Middle frontal gyrus (tissue), 1 donor: ENCODE measurements at regions not wholly inside any gene's neighbourhood (a gene's known extent, or its start where the extent isn't known, plus 50 kb on each side); places are given as distances from the start of the nearest gene placed in this dataset.
"Not testable (repeated sequence)": the region's sequence is repeated elsewhere in the genome, so short reads cannot be mapped to it uniquely, and the experiment has no call there.

Experiments
- DNase-seq: peaks from one replicate; pipeline ENCODE4 v3.0.0-alpha.2; 2015; ENCODE audit warnings: low spot score; ENCODE audit errors: extremely low spot score

DNA sequence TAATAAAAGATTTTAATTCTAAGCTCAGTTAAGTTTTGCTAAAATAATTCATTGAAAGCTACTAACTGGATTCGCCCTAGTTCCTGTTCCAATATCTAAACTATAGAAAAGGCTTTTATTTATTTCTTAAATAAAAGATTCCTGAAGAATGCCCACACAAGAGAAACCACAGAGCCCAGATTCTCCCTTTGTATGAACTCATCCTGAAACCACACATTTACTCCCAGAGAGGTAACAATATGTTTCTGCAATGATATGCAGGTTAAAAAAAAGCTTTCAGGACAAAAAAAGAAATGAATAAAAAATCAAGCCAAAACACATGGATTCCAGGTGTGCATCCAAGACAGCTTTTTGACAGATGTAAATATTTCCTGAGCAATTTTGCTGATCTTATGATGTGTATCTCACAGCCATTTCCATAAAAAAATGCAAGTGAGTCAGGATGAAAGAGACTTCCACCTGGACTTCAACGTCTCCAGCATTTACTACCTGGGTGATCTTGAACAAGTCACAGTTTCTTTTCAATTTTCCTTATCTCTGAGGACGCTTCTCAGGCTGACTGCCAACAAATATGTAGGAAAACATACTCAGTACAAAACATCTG lies 234.4 kb upstream of the FAT1 start:
- no peak for DNase-seq

DNA sequence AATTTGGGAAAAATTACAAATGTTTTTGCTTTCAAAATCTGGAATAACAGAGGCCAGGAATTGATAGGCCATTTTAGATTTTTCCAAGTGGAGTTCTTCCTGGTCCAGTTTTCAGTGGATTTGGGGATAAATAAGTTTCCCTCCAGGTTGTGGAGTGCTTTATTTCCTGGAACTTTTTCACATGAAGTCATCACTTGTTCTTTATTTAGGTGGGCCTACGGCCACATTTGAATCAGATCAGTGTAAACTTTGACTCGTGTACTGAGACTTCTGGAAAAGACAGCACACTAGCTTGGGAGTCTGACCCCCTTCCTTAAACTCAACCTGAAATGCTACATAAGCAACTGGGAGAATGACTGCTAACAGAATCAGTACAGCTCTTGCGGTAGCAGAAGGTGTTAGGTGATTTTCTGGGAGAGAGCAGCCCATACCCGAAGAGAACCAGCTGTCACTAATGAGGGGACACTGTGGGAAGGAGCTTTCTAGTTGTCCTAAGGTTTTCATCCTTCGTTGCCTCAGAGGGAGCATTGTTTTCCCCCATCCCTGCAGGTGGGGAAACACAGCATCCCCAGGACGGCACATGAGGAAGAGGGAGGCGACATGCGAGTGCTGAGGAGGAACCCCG lies 235.2 kb upstream of the FAT1 start:
- DNase-seq, result no peak

DNA sequence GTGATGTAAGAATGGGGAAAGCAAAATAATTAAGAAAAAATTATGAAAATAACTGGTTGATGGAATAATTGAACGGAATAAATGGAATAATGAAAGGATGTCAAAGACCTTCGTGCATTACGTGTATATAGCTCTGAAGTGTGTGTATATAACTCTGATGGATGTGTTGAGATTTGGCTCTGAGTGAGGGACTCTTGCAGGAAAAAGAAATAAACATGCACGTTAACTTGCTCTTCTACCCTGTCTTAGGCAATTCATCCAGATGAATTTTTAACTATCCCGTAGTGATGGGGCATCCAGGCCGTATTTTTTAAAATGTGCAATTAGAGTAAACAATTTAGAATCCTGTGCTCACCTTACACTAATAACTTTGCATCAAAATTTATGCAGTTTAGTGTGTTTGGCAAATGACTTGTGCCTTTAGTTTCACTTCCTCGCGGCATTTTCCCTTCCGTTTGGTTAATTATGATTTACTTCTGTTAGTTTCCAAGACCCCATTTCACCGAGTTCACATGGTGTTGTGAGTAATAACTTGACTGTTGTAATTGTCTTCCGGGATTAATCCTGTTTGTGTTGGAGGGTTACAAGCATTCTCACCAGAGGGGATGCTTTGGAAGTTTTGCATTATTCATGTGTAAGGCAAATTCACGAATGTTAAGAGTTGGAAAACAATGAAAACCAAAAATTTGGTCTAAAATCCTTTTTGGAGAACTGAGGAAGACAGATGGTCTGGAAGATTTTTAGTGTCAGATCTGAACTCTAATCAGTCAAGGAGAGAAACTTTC lies 256.5 kb upstream of the FAT1 start:
- DNase-seq, result no peak

DNA sequence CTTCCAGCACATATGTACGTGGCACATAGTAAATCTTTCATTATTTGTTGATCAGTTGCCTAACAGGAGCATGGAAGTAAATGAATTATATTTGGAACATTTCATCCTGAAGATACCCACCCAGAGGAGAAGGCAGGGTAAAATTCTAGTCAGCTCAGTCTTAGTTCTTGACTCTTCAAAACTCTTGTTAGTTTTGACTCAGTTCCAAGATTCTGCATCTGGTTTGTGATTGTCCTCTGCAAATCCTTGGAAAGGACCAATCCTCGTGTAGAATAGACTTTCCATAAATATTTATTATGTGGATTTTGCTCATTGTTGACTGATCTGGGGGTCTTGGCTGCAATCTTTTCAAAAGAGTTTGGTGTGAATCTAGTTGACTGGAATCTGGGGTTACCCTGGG lies 257.5 kb upstream of the FAT1 start:
- no peak for DNase-seq

DNA sequence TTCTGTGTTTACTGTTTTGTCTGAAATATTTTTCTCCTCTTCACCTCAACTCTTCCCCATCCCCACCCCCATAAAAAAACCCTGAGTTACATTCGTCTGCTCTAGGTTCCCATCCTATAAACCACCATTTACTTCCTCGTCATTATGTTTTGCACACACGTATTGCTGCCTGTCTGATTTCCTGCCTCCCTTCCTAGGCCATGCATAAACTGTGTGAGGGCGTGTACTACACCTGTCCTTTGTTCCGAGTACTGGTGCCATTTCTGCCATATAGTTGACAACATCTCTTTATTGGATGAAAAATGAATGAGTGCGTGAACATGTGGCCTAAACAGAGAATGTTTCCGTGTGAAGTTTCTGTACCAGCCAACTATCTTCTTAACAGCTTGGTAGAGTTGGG lies 258.5 kb upstream of the FAT1 start:
- DNase-seq, result no peak

DNA sequence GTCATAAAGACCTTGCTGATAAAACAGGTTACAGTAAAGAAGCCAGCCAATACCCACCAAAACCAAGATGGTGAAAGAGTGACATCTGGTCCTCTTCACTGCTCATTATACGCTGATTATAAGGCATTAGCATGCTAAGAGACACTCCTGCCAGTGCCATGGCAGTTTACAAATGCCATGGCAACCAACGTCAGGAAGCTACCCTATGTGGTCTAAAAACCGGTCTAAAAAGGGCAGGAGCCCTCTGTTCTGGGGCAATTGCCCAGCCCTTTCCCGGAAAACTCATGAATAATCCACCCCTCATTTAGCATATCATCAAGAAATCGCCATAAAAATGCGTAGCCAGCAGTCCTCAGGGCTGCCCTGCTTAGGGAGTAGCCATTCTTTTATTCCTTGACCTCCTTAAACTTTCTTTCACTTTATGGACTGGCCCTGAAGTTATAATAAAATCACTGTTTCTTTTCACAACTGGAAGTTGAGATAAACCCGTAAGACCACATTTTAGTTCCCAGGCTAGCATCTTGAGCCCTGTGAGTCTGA lies 260.5 kb upstream of the FAT1 start:
- no peak for DNase-seq

DNA sequence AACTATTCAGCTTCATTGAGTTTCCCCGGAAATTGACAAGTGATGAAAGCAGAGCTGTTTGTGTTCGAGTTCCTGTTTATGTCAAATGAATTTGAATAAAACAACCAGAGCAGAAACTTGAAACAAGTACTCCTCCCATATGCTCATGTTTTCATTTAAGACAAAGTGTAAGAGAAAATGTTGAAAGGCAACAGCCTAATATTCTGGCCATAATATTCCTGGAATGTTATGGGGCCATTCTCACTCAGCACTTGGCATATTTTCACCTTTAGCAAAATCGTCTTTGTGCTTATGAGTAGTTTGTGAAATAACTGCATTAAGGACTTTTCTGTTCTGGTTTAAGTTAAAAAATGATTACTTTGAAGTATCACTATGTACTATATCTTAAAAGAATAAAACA lies 276.0 kb upstream of the FAT1 start:
- DNase-seq, result no peak

DNA sequence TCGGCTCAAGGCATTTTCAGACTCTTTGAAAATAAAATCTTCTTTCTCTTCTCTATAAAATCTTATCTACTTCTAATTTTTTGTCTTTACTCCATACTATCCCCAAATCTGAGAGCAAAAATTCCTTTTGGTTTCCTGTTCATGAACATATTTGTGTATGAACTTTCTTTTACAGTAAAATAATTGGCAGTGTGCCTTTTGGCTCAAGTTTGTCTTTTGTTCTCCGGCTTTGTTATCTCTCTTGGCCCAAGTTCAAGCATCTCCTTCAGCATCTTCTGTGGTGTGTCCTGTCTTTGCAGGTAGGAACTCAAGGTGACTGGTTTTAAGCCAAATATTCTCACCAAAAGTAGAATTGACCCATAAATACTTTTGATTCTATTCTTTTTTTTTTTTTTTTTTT lies 276.6 kb upstream of the FAT1 start:
- no peak for DNase-seq

DNA sequence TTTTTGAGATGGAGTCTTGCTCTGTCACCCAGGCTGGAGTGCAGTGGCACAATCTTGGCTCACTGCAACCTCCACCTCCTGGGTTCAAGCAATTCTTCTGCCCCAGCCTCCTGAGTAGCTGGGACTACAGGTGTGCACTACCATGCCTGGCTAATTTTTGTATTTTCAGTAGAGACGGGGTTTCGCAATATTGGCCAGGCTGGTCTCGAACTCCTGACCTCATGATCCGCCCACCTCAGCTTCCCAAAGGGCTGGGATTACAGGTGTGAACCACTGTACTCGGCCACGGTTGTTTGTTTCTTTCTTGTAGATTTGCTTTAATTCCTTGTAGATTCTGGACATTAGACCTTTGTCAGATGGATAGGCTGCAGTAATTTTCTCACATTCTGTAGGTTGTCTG lies 278.5 kb upstream of the FAT1 start:
- DNase-seq, result not testable (repeated sequence)

DNA sequence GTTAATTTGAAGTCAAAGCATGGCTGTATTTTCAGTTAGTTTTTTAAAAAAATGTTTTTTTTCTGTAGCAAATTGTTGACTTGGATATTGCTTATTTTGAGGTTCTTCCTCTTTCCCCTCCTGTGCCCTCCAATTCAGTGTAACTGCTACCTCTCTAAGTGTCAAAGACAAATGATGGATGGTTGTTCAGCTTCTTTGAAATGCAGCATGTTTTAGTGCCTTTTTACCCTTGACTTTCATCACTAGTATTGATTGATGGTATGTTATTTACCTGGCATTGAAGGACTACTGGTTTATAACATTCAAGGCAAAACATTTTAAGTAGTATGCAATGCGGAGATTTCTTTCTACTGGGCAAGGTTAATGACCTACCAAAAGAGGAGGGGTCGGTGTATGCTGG lies 281.0 kb upstream of the FAT1 start:
- no peak for DNase-seq

DNA sequence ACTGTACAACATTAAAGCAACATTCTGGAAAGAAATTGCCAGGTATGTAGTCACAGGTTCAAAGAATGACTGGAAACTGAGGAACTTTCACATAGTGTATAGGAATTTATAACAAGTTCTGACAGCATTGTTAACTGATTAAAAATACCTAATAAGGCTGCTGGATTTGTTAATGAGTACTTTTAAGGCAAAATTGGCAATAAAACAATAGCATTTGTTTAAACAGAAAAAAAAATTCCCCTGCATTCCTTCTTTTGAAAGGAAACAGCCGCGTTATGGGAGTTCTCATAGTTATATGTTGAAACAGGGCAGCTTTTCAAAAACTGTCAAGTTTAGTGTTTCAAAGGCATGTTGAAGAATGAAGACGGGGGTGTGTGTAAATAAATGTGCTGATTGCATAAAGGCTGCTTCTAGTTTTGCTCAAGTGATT lies 282.5 kb upstream of the FAT1 start:
- no peak for DNase-seq

DNA sequence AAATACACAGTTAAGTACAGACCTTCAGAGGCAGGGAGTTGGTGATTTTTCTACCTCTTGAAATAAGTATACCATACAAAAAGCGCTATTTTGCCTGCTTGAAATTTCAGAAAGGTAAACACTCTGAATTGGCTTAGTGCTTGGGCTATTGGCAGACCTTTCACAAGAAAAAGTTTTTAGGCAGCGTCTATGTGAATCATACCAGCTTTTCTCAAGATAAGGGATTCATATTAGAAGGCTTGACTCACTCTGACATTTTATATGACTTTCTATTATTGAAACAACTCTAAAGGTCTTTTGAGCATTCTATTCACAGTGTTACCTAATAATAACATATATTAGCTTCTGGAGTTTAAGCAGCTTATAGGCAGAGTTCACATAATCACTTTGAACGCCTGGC lies 286.4 kb upstream of the FAT1 start:
- DNase-seq, result no peak

DNA sequence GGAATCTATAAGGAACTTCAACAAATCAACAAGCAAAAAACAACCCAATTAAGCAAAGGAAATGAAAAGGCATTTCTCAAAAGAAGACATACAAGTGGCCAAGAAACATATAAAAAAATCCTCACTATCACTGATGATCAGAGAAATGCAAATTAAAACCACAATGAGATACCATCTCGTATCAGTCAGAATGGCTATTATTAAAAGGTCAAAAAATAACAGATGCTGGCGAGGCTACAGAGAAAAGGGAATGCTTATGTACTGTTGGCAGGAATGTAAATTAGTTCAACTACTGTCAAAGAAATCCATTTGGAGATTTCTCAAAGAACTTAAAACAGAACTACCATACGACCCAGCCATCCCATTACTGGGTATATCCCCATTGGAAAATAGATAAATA lies 292.4 kb upstream of the FAT1 start:
- DNase-seq, result no peak

DNA sequence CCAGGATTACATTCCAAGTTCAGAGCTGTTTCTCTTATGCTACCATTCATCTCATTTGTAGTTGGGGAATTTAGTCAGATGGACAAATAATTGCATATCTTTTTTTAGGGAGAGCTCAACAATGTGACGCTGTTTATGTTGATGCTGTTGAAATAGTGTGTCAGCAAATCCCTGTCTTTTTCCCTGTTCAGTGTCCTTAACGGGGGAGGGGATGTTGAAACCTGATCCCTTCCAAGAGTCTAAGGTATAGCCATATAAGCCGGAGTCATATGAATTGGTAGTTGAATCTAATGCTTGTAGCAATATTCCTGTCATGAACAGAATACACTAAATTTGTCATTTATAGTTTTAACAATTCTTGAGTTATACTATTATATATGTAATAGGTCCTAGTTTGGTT lies 293.5 kb upstream of the FAT1 start:
- DNase-seq, result no peak

DNA sequence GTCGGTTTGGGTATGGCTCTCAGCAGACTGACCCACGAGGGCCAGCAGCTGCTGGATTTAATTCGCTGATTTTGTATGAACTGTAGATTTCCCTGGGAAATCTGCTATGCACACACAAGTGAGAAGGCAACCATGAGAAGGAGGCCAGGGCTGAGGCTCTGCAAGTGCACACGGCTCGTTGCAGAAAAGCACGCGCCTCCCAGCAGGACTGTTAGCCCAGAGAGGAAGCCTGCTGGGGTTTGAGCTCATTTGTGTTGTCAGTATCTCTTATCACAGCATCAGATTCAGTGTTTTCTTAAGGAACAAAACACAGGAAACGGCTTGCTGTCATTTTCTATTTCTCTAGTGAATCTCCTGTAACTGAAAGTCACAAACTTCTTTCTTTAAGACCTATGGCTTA lies 296.2 kb upstream of the FAT1 start:
- DNase-seq, result no peak

DNA sequence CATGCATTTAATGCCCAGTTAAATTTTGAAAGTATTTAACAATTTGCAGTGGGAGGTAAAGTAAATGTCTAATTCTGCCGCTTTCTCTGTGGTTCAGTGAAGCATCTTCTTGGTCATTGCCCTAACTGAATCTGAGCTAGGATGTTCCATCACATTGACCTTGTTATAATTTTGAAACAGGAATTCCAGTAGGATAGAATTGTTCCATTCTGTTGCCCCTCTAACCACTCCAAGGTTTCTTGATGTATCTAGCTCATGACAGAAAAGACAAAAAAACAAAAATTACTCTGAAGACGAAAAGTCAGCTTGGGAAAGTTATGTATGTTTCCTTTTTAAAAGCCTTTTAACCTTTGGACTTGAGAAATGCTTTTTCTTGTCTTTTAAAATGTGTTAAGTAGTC lies 297.0 kb upstream of the FAT1 start:
- no peak for DNase-seq

DNA sequence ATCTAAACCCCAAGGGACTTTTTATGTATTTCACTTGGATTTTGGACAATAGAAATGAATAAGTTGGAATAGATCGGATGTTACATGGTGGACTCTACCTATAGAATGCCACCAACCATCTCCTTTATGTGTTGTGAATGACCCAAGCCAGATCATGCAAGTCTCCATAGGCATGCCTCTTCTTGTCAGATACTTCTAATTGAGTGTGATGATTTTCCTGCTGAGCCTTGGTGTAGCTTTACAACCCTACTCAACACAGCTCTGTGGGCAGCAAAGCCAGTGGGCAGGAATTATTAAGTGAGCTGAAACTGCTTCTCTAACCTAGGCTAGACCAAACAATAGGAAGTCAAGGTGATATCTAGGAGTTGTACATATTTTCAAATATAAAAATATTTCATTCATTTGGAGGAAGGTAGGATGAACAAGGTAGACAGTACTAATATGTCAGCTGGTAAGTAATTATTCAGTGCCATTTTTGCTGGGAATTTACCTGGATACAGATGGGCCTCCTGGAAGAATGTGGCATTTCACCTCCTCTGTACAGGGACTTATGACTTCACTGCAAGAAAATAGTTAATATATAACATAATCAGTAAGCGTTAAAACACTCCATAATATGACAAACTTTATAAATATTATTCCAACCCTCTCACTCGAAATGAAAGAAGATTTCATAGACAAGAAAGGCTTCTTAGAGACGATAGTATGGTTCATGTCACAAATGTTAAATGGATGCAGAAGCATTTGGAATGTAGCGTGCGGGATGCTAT lies 298.0 kb upstream of the FAT1 start:
- no peak for DNase-seq

DNA sequence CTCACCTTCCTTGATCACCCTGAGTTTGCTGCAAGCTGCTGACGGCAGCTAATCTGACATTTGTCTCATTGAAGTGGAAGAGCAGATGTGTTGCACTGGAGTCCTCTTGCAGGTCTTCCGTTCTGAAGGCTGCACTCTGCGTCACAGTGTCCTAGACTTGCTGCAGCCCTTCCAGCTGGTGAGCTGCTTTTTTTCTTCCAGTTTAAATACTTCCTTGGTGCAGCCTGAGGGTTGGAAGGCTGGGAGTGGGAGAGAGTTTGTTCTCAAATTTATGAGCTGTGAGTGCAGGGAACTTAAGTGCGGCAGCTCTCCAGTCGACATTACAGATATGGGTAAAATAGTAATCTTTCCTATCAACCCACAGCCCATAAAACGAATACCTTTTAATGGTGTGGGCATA lies 303.6 kb upstream of the FAT1 start:
- DNase-seq, result no peak

DNA sequence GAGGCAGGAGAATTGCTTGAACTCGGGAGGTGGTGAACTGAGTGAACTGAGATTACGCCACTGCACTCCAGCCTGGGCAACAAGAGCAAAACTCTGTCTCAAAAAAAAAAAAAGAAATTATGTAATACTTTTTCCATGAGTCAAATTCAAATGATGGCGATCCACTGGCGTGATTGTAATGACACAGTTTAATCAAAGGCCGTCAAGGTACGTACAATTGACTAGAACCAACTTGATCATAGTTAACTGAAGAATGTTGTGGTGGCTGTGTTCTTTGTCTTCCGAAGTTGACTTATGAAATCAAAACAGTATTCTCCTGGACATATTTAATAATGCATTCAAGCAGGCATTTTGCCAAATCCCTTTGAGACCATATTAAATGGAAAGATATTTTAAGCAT lies 318.6 kb upstream of the FAT1 start:
- DNase-seq, result no peak

DNA sequence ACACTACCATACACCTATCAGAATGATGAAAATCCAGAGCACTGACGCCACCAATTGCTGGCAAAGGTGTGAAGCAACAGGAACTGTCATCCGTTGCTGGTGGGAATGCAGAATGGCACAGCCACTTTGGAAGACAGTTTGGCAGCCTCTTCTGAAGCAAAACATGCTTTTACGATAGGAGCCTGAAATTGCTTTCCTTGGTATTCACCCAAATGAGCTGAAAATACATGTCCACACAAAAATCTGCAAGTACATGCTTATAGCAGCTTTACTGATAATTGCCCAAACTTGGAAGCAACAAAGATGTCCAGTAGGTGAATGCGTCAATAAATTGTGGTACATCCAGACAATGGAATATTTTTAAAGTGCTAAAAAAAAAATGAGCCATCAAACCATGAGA lies 322.8 kb upstream of the FAT1 start:
- no peak for DNase-seq

DNA sequence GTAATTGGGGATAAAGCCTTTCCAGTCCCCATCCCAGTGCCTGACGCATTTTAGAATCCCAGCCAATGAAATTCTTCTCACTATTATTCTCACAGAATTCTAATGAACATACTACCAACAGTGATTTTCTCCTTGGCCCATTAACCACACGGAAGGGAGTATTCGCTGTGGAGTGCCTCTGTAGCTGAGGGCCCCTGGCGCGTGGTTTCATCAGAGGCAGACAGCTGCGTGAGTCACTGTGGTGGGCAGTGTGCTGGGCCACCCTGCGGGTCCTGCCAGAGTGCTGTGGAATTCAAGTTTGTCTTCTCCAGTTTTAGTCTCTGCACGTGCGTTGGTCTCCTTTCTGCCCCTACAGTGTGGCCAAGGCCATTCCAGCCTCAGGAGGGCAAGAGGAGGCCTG lies 335.4 kb upstream of the FAT1 start:
- no peak for DNase-seq

DNA sequence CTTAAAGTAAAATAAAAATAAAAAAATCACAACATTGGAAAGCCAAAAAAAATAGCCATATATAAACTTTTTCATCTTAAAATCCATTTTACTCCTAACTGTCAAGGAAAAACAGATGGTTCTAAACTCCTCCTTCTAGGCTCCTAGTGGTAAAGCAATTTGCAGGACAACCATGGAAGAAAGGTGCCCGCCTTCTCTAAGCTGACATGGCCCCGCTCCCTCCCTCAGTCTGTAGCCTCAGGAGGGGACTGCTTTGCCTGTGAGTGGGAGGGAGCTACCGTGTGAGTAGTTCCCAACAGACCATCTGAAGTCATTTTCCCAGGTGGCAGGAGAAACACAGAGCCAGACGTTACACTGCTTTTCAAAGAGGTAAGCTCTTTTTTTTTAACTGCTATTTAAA lies 336.2 kb upstream of the FAT1 start:
- DNase-seq, result no peak
